Transverse colon (tissue), 4 donors: ENCODE measurements at regions not wholly inside any gene's neighbourhood (a gene's known extent, or its start where the extent isn't known, plus 50 kb on each side); places are given as distances from the start of the nearest gene placed in this dataset.
"Not testable (repeated sequence)": the region's sequence is repeated elsewhere in the genome, so short reads cannot be mapped to it uniquely, and the experiment has no call there.

Source experiments
- POLR2A ChIP-seq: fragments of 450-650 bp; IDR thresholded peaks from one replicate; pipeline ENCODE4 v1.6.1; 2016; ENCODE audit warnings: antibody characterized with exemption, mild to moderate bottlenecking, moderate library complexity
- POLR2AphosphoS5 ChIP-seq, 3 donors: sonication (generic); formaldehyde crosslinking; IDR thresholded peaks; one replicate each; pipeline ENCODE4 v1.6.1; 2016; ENCODE audit warnings: antibody characterized with exemption in 3 of 3
- TF ChIP-seq, protein P1 (sequence below), 5 experiments: fragments of 200-600 bp in 3 of 5; fragments of 450-650 bp in 2 of 5; sonication (generic) in 3 of 5; IDR thresholded peaks; 1 replicate in 2 of 5; 2 replicates in 3 of 5; pipeline ENCODE4 v1.5.1; 2016 to 2017; ENCODE audit warnings: antibody characterized with exemption in 5 of 5, inconsistent platforms in 3 of 5, mild to moderate bottlenecking in 2 of 5, moderate library complexity in 1 of 5

DNA sequence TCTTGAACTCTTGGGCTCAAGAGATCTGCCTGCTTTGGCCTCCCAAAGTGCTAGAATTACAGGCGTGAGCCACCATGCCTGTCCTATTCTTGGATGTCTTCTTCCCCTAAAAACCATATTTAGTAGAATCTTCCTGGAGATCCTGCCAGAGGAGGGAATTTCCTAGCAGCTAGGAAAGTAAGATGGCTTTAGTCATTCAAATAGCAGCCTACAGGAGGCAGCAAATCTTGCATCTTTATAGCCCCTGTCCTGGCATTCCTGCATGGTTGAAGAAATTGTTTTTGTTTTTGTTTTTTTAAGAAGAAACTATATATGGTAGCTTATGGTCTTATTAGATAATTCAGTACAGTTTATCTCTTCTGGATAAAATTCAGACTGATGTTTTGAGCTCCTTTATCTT is 83.2 kb upstream of the AGTPBP1 start:
- TF ChIP-seq, protein P1, sequence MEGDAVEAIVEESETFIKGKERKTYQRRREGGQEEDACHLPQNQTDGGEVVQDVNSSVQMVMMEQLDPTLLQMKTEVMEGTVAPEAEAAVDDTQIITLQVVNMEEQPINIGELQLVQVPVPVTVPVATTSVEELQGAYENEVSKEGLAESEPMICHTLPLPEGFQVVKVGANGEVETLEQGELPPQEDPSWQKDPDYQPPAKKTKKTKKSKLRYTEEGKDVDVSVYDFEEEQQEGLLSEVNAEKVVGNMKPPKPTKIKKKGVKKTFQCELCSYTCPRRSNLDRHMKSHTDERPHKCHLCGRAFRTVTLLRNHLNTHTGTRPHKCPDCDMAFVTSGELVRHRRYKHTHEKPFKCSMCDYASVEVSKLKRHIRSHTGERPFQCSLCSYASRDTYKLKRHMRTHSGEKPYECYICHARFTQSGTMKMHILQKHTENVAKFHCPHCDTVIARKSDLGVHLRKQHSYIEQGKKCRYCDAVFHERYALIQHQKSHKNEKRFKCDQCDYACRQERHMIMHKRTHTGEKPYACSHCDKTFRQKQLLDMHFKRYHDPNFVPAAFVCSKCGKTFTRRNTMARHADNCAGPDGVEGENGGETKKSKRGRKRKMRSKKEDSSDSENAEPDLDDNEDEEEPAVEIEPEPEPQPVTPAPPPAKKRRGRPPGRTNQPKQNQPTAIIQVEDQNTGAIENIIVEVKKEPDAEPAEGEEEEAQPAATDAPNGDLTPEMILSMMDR (IDR thresholded peaks at IDR 0.05): not testable (repeated sequence)
- not testable (repeated sequence) for TF ChIP-seq POLR2A; POLR2AphosphoS5 (IDR thresholded peaks at IDR 0.05)
